GM12872 (cell line): ENCODE measurements at regions not wholly inside any gene's neighbourhood (a gene's known extent, or its start where the extent isn't known, plus 50 kb on each side); places are given as distances from the start of the nearest gene placed in this dataset.

ENCODE experiments used
- CTCF ChIP-seq: IDR thresholded peaks from 3 replicates; pipeline ENCODE4 v1.5.1; 2011; ENCODE audit warnings: low read depth, mild to moderate bottlenecking, low read length, moderate library complexity; ENCODE audit not compliant: insufficient read depth

- TF ChIP-seq CTCF, result no peak
Measured at GRCh38 chr3:94512876-94513275, 450.0 kb downstream of the NSUN3 start.

- no peak for TF ChIP-seq CTCF
Measured at GRCh38 chr3:94513600-94513999, 450.7 kb downstream of the NSUN3 start.

DNA sequence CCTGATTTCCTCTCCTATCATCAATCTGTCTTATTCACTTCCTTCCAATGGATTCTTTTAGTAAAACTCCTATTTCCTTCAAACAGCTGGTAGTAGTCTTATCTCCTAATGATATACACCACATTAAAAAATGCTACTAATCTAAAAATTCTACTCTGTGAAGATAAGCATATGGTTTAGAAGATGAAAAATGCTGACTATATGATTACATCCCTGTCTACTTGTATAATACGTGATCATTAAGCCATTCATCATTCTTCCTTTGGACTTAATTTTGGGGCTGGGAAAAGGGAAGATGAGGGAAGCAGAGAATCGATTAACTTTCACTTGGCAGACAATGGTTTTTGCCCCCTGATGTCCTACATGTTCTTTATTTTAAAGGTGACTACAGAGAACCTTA lies 453.1 kb downstream of the NSUN3 start:
- TF ChIP-seq CTCF, result no peak

- no peak for TF ChIP-seq CTCF
Measured at GRCh38 chr3:94520364-94520763, 457.5 kb downstream of the NSUN3 start.

GRCh38 chr3:94522488-94522887 lies 459.6 kb downstream of the NSUN3 start:
- TF ChIP-seq CTCF, result no peak

- TF ChIP-seq CTCF, result no peak
Measured at GRCh38 chr3:94524102-94524919, 461.4 kb downstream of the NSUN3 start.

- 0 out of 3 replicates have a peak, but pooled peaks have one; percentile 19 for TF ChIP-seq CTCF
Measured at GRCh38 chr3:94525043-94525442, 462.2 kb downstream of the NSUN3 start.
